ENCODE measurements at regions not wholly inside any gene's neighbourhood (a gene's known extent, or its start where the extent isn't known, plus 50 kb on each side); places are given as distances from the start of the nearest gene placed in this dataset.

GRCh38 chr7:106196460-106197021 lies 84.4 kb upstream of the SYPL1 start:
- in situ Hi-C loops (cut with MboI; ENCODE audit: low sequenced_read_pairs), result no loop called here

- in situ Hi-C loops (cut with MboI; ENCODE audit: low sequenced_read_pairs), result no loop called here
Observed at GRCh38 chr7:106193661-106194060, 81.5 kb upstream of the SYPL1 start.

GRCh38 chr7:106190589-106191330 lies 78.6 kb upstream of the SYPL1 start:
- in situ Hi-C loops (cut with MboI; ENCODE audit: low sequenced_read_pairs), result no loop called here

- in situ Hi-C loops (cut with MboI; ENCODE audit: low sequenced_read_pairs), result loop anchor here (10.0 kb wide), 1 partner anchor 277 kb away; no protein-coding TSS in a partner anchor
Observed at GRCh38 chr7:106187613-106188350, 75.7 kb upstream of the SYPL1 start.

- in situ Hi-C loops (cut with MboI; ENCODE audit: low sequenced_read_pairs), result loop anchor here (10.0 kb wide), 1 partner anchor 279 kb away; no protein-coding TSS in a partner anchor
Observed at GRCh38 chr7:106185719-106186118, 73.6 kb upstream of the SYPL1 start.

- in situ Hi-C loops (cut with MboI; ENCODE audit: low sequenced_read_pairs), result loop anchor here (10.0 kb wide), 1 partner anchor 281 kb away; no protein-coding TSS in a partner anchor
Observed at GRCh38 chr7:106183952-106184351, 71.8 kb upstream of the SYPL1 start.

GRCh38 chr7:106182904-106183303 lies 70.8 kb upstream of the SYPL1 start:
- in situ Hi-C loops (cut with MboI; ENCODE audit: low sequenced_read_pairs), result loop anchor here (10.0 kb wide), 1 partner anchor 282 kb away; no protein-coding TSS in a partner anchor

- in situ Hi-C loops (cut with MboI; ENCODE audit: low sequenced_read_pairs), result loop anchor here (10.0 kb wide), 1 partner anchor 283 kb away; no protein-coding TSS in a partner anchor
Observed at GRCh38 chr7:106181658-106182265, 69.7 kb upstream of the SYPL1 start.

GRCh38 chr7:106180721-106181120 lies 68.6 kb upstream of the SYPL1 start:
- in situ Hi-C loops (cut with MboI; ENCODE audit: low sequenced_read_pairs), result loop anchor here (10.0 kb wide), 1 partner anchor 284 kb away; no protein-coding TSS in a partner anchor

GRCh38 chr7:106179256-106179655 lies 67.1 kb upstream of the SYPL1 start:
- in situ Hi-C loops (cut with MboI; ENCODE audit: low sequenced_read_pairs), result no loop called here

GRCh38 chr7:106178593-106179134 lies 66.6 kb upstream of the SYPL1 start:
- in situ Hi-C loops (cut with MboI; ENCODE audit: low sequenced_read_pairs), result no loop called here

GRCh38 chr7:106177738-106178592 lies 65.9 kb upstream of the SYPL1 start:
- in situ Hi-C loops (cut with MboI; ENCODE audit: low sequenced_read_pairs), result no loop called here

GRCh38 chr7:106177300-106177690 lies 65.2 kb upstream of the SYPL1 start:
- in situ Hi-C loops (cut with MboI; ENCODE audit: low sequenced_read_pairs), result no loop called here

- in situ Hi-C loops (cut with MboI; ENCODE audit: low sequenced_read_pairs), result no loop called here
Observed at GRCh38 chr7:106176414-106177299, 64.5 kb upstream of the SYPL1 start.

GRCh38 chr7:106175507-106175906 lies 63.4 kb upstream of the SYPL1 start:
- in situ Hi-C loops (cut with MboI; ENCODE audit: low sequenced_read_pairs), result no loop called here

- in situ Hi-C loops (cut with MboI; ENCODE audit: low sequenced_read_pairs), result no loop called here
Observed at GRCh38 chr7:106170651-106171050, 58.5 kb upstream of the SYPL1 start.

- in situ Hi-C loops (cut with MboI; ENCODE audit: low sequenced_read_pairs), result no loop called here
Observed at GRCh38 chr7:106169821-106170610, 57.9 kb upstream of the SYPL1 start.

- in situ Hi-C loops (cut with MboI; ENCODE audit: low sequenced_read_pairs), result no loop called here
Observed at GRCh38 chr7:106167439-106168136, 55.5 kb upstream of the SYPL1 start.

Data from HL-60/S4 treated with phorbol 12-myristate 13-acetate at 8.2 ng/mL for 4 days and 3 days (cell line).